ENCODE measurements at regions not wholly inside any gene's neighbourhood (a gene's known extent, or its start where the extent isn't known, plus 50 kb on each side); places are given as distances from the start of the nearest gene placed in this dataset.
"Not testable (repeated sequence)": the region's sequence is repeated elsewhere in the genome, so short reads cannot be mapped to it uniquely, and the experiment has no call there.

DNA sequence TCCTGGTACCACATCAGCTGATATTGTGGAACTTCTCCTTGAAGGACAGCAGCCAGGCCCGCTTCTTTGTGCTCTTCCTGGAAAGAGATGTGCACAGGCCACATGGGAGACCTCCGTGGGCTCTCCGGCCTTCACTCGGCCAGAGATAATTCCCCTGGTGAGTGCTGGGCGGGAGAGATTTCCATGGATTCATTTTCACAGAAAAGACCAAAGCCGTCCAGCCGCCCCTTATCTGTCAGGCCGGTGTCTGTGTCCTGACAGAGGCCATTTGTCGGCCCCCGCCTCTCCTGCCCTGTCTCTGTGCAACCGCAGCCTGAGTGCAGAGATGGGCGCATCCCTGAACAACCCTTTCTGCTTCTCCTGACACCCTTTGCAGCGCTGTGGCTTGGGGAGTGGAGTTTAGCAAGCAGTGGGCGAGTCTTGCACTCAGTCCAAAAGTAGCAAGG, 197.9 kb downstream of the BANP start (continued):
- TF ChIP-seq, protein P1, sequence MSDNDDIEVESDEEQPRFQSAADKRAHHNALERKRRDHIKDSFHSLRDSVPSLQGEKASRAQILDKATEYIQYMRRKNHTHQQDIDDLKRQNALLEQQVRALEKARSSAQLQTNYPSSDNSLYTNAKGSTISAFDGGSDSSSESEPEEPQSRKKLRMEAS (CRISPR knock-in tag; IDR thresholded peaks at IDR 0.05), result peak; percentile 25; the same call in 1 of the 2 replicates
- peak; percentile 81 for TF ChIP-seq TAL1 (IDR thresholded peaks at IDR 0.05)
- peak; percentile 34; the same call in 1 of the 2 replicates for TF ChIP-seq ZFX (CRISPR knock-in tag; IDR thresholded peaks at IDR 0.05)
- peak; percentile 66 for TF ChIP-seq NFIC (IDR thresholded peaks at IDR 0.05)
- TF ChIP-seq CBFA2T2 (conservative IDR thresholded peaks at IDR 0.05), result peak; percentile 84
- TF ChIP-seq CC2D1A (IDR thresholded peaks at IDR 0.05), result peak; percentile 74; the same call in 1 of the 2 replicates
- peak; percentile 98 for TF ChIP-seq ESRRA (IDR thresholded peaks at IDR 0.05; ENCODE audit: borderline replicate concordance, low read depth)
- peak in 1 of 2 experiments; percentile 28; a peak in 1 of 4 replicates for TF ChIP-seq TRIM24 (IDR thresholded peaks at IDR 0.05)

DNA sequence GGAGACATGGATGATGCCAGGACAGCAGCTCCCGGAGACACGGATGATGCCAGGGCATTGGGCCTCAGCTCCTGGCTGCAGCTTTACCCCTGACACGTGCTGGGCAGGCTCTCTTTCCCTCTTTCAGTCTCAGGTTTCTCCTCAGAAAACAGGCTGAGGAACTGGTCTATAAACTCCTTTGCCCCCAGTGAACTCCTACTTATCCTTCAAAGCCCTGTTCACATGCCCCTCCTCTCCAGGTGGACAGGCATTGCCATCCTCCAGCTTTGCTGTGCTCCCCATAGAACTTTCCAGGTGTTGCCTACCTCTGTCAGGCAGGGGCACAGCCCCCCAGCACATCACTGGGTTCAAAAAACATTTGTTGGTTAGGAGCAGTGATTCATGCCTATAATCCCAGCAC, 198.4 kb downstream of the BANP start:
- H3K4me2 ChIP-seq (ENCODE audit: insufficient read depth, low read length); H3K27ac ChIP-seq (ENCODE audit: extremely low read depth, low read depth, low read length); DNase-seq (ENCODE audit: extremely low read depth in 1 of 4, low spot score in 3 of 4); H3K9me3 ChIP-seq (replicated peaks; ENCODE audit: control insufficient read depth, insufficient read depth, low read depth, low read length); H3K36me3 ChIP-seq (ENCODE audit: control insufficient read depth, insufficient read depth, low read length); POLR2A ChIA-PET; ATAC-seq; H3K79me2 ChIP-seq (ENCODE audit: control insufficient read depth, insufficient read depth, low read length); intact Hi-C loops (cut with micrococcal nuclease); H3K4me3 ChIP-seq; H3K9me1 ChIP-seq (ENCODE audit: control insufficient read depth, insufficient read depth, low read length); H3K9ac ChIP-seq (ENCODE audit: insufficient read depth in 1 of 2, low read depth in 2 of 2, low read length in 2 of 2); H3K27me3 ChIP-seq (ENCODE audit: control insufficient read depth in 2 of 2, insufficient read depth in 2 of 2, low read length in 2 of 2); BruUV-seq (replicated peaks); H4K20me1 ChIP-seq (replicated peaks; ENCODE audit: control insufficient read depth, insufficient read depth, low read length); H2AFZ ChIP-seq (ENCODE audit: low read depth, low read length); in situ Hi-C loops (cut with MboI): not testable (repeated sequence)
- WGBS (ENCODE audit: insufficient coverage, low coverage, missing lambda C conversion rate), result 9% methylated on average over 3 of the region's 3 CpGs
- peaks cover 20 to 35% of the 10 kb centered on the region in 2 experiments for H3K4me1 ChIP-seq (replicated peaks in 1 of 2; ENCODE audit: control insufficient read depth in 2 of 2, insufficient read depth in 2 of 2, low read length in 2 of 2)
- CTCF ChIA-PET (ENCODE audit: low intra/inter-chr PET ratio), result interaction anchor here (0.6 kb wide), 1 partner anchor 67 kb away, joined by 3 read pairs; no protein-coding TSS in a partner anchor
- FAIRE-seq, result peak; percentile 69

DNA sequence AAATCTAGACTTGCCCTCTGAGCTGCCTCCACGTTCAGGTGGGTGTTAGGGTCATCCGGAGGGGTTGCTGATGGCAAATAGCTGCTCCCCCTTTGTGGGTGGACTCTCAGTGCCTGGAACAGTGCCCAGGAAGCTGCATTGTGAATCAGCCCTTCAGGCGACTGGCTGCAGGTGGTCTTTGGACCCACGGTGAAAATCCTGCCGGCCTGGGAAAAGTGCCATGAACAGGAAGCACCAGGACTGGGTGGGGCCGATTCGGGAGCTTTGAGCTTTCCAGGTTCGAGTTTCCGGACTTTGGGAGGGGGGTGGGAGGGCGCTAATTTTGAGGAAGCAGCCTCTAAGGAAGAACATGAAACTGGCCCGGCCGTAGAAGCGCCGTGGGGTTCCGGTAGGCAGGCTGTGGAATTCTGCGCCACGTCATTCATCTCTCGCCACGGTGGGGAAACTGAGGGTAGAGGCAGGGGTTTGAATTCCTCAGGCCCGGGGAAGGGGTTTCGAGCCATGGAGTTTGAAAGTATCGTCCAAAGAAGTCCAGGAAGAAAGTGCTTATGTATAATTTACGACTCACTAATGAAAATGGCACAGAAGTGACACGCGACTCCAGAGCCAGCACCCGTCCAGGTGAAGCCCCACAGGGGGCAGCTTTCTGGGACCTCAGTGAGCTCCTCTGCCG, 199.4 kb downstream of the BANP start:
- H3K9ac ChIP-seq (ENCODE audit: insufficient read depth in 1 of 2, low read depth in 2 of 2, low read length in 2 of 2); CTCF ChIA-PET (ENCODE audit: low intra/inter-chr PET ratio); DNase-seq (ENCODE audit: extremely low read depth in 1 of 4, low spot score in 3 of 4); H3K4me3 ChIP-seq; BruUV-seq (replicated peaks); in situ Hi-C loops (cut with MboI); H3K36me3 ChIP-seq (ENCODE audit: control insufficient read depth, insufficient read depth, low read length); H3K4me2 ChIP-seq (ENCODE audit: insufficient read depth, low read length); H3K79me2 ChIP-seq (ENCODE audit: control insufficient read depth, insufficient read depth, low read length); intact Hi-C loops (cut with micrococcal nuclease); H3K27me3 ChIP-seq (ENCODE audit: control insufficient read depth in 2 of 2, insufficient read depth in 2 of 2, low read length in 2 of 2); H4K20me1 ChIP-seq (replicated peaks; ENCODE audit: control insufficient read depth, insufficient read depth, low read length); H3K27ac ChIP-seq (ENCODE audit: extremely low read depth, low read depth, low read length); H3K9me3 ChIP-seq (replicated peaks; ENCODE audit: control insufficient read depth, insufficient read depth, low read depth, low read length); H3K9me1 ChIP-seq (ENCODE audit: control insufficient read depth, insufficient read depth, low read length); ATAC-seq; POLR2A ChIA-PET: not testable (repeated sequence)
- FAIRE-seq, result peak; percentile 72
- 38% methylated on average over 20 of the region's 27 CpGs for WGBS (ENCODE audit: insufficient coverage, low coverage, missing lambda C conversion rate)
- peaks cover 20 to 32% of the 10 kb centered on the region in 2 experiments for H3K4me1 ChIP-seq (replicated peaks in 1 of 2; ENCODE audit: control insufficient read depth in 2 of 2, insufficient read depth in 2 of 2, low read length in 2 of 2)
- H2AFZ ChIP-seq (ENCODE audit: low read depth, low read length), result peak overlapping the region; percentile 51; the same call in 1 of the 2 replicates

All from K562 (cell line).